HG02943 (cell line): ENCODE measurements at regions not wholly inside any gene's neighbourhood (a gene's known extent, or its start where the extent isn't known, plus 50 kb on each side); places are given as distances from the start of the nearest gene placed in this dataset.

Experiments used
- ATAC-seq: cut with Tn5 transposase; IDR thresholded peaks from one replicate; pipeline ENCODE4 v1.9.1; 2021; ENCODE audit warnings: mild to moderate bottlenecking, low read depth, moderate library complexity; ENCODE audit not compliant: unreplicated experiment

GRCh38 chr10:111435871-111436270, 359.0 kb downstream of the ADRA2A start:
- ATAC-seq: no peak

GRCh38 chr10:111439034-111439842, 362.4 kb downstream of the ADRA2A start:
- ATAC-seq: no peak

- ATAC-seq: no peak
Measured at GRCh38 chr10:111440501-111440900, 363.7 kb downstream of the ADRA2A start.

GRCh38 chr10:111445667-111446066, 368.8 kb downstream of the ADRA2A start:
- no peak for ATAC-seq

- ATAC-seq: no peak
Measured at GRCh38 chr10:111446966-111447365, 370.1 kb downstream of the ADRA2A start.

GRCh38 chr10:111452153-111452552, 375.3 kb downstream of the ADRA2A start:
- ATAC-seq: no peak

- no peak for ATAC-seq
Measured at GRCh38 chr10:111455776-111456426, 379.1 kb downstream of the ADRA2A start.

- no peak for ATAC-seq
Measured at GRCh38 chr10:111458256-111458655, 381.4 kb downstream of the ADRA2A start.

GRCh38 chr10:111459967-111460366, 383.1 kb downstream of the ADRA2A start:
- no peak for ATAC-seq

GRCh38 chr10:111472445-111472844, 395.6 kb downstream of the ADRA2A start:
- ATAC-seq: no peak

- no peak for ATAC-seq
Measured at GRCh38 chr10:111473361-111473760, 396.5 kb downstream of the ADRA2A start.

GRCh38 chr10:111474786-111475185, 398.0 kb downstream of the ADRA2A start:
- ATAC-seq: no peak

- no peak for ATAC-seq
Measured at GRCh38 chr10:111475720-111476119, 398.9 kb downstream of the ADRA2A start.

- no peak for ATAC-seq
Measured at GRCh38 chr10:111478651-111479050, 401.8 kb downstream of the ADRA2A start.

GRCh38 chr10:111479966-111480365, 403.1 kb downstream of the ADRA2A start:
- ATAC-seq: no peak

GRCh38 chr10:111481261-111481826, 404.5 kb downstream of the ADRA2A start:
- ATAC-seq: no peak

- no peak for ATAC-seq
Measured at GRCh38 chr10:111481866-111482265, 405.0 kb downstream of the ADRA2A start.

GRCh38 chr10:111482621-111483216, 405.9 kb downstream of the ADRA2A start:
- no peak for ATAC-seq

GRCh38 chr10:111485767-111486166, 408.9 kb downstream of the ADRA2A start:
- ATAC-seq: no peak

- ATAC-seq: no peak
Measured at GRCh38 chr10:111486346-111486745, 409.5 kb downstream of the ADRA2A start.

- ATAC-seq: no peak
Measured at GRCh38 chr10:111488668-111489067, 411.8 kb downstream of the ADRA2A start.
